GM23248 (cell line): ENCODE measurements at regions not wholly inside any gene's neighbourhood (a gene's known extent, or its start where the extent isn't known, plus 50 kb on each side); places are given as distances from the start of the nearest gene placed in this dataset.

ENCODE experiments used
- DNase-seq: peaks from one replicate; pipeline ENCODE4 v3.0.0-alpha.2; 2015
- H2AFZ ChIP-seq: fragments of 200-600 bp; sonication (generic); 2 replicates; pipeline ENCODE4 v1.6.1; 2016; ENCODE audit warnings: antibody characterized with exemption
- H3F3A ChIP-seq: fragments of 200-600 bp; sonication (generic); 2 replicates; pipeline ENCODE4 v1.6.1; 2016; ENCODE audit warnings: mild to moderate bottlenecking, antibody characterized with exemption, mixed run types; ENCODE audit not compliant: insufficient read depth
- H3K27ac ChIP-seq: fragments of 200-600 bp; sonication (generic); 2 replicates; pipeline ENCODE4 v1.5.1; 2016; ENCODE audit warnings: mild to moderate bottlenecking
- H3K27me3 ChIP-seq: fragments of 200-600 bp; sonication (generic); replicated peaks from 2 replicates; pipeline ENCODE4 v1.6.1; 2016; ENCODE audit warnings: mild to moderate bottlenecking; ENCODE audit not compliant: insufficient read depth
- H3K36me3 ChIP-seq: fragments of 200-600 bp; sonication (generic); 2 replicates; pipeline ENCODE4 v1.6.1; 2016; ENCODE audit warnings: low read depth, mild to moderate bottlenecking
- H3K4me1 ChIP-seq: fragments of 200-600 bp; sonication (generic); 2 replicates; pipeline ENCODE4 v1.6.1; 2016; ENCODE audit warnings: mild to moderate bottlenecking; ENCODE audit not compliant: insufficient read depth
- H3K4me2 ChIP-seq: fragments of 200-600 bp; sonication (generic); one replicate; pipeline ENCODE4 v1.6.1; 2016; ENCODE audit warnings: mild to moderate bottlenecking; ENCODE audit not compliant: unreplicated experiment
- H3K4me3 ChIP-seq: fragments of 200-600 bp; sonication (generic); 2 replicates; pipeline ENCODE4 v1.5.1; 2016; ENCODE audit warnings: mild to moderate bottlenecking
- H3K79me2 ChIP-seq: fragments of 200-600 bp; sonication (generic); 2 replicates; pipeline ENCODE4 v1.6.1; 2016; ENCODE audit warnings: mild to moderate bottlenecking; ENCODE audit not compliant: insufficient read depth
- H3K9ac ChIP-seq: fragments of 200-600 bp; sonication (generic); 2 replicates; pipeline ENCODE4 v1.6.1; 2016; ENCODE audit warnings: mild to moderate bottlenecking
- H3K9me2 ChIP-seq: fragments of 200-600 bp; sonication (generic); 2 replicates; pipeline ENCODE4 v1.6.1; 2016; ENCODE audit warnings: mixed run types, mild to moderate bottlenecking, moderate library complexity; ENCODE audit not compliant: insufficient read depth
- H3K9me3 ChIP-seq: fragments of 200-600 bp; sonication (generic); one replicate; pipeline ENCODE4 v1.6.1; 2017; ENCODE audit warnings: low read depth
- H4K20me1 ChIP-seq: fragments of 200-600 bp; sonication (generic); 2 replicates; pipeline ENCODE4 v1.6.0; 2016; ENCODE audit not compliant: insufficient read depth
- EZH2 ChIP-seq: fragments of 200-600 bp; sonication (generic); IDR thresholded peaks from 2 replicates; pipeline ENCODE4 v1.6.1; 2018; ENCODE audit warnings: antibody characterized with exemption, mild to moderate bottlenecking; ENCODE audit not compliant: insufficient read depth, poor library complexity, severe bottlenecking
- EZH2phosphoT487 ChIP-seq: fragments of 200-600 bp; sonication (generic); IDR thresholded peaks from 2 replicates; pipeline ENCODE4 v1.6.1; 2018; ENCODE audit warnings: antibody characterized with exemption, moderate library complexity, mild to moderate bottlenecking, low read depth; ENCODE audit not compliant: insufficient read depth
- WGBS, 2 experiments: methylation state at CpG; one replicate each; pipeline ENCODE4 v1.1.6; 2015 to 2017; ENCODE audit warnings: low lambda C conversion rate in 2 of 2, low coverage in 1 of 2; ENCODE audit errors: missing lambda C conversion rate in 2 of 2; 5-methylcytosine and 5-hydroxymethylcytosine counted together
- in situ Hi-C: fragments of 300-500 bp; cut with MboI; formaldehyde crosslinking; loops from 2 replicates; pipeline ENCODE4 v1.15.0; 2020

GRCh38 chr9:113764572-113764971 lies 111.5 kb upstream of the ZNF618 start:
- Histone ChIP-seq H3K4me3 (no peak overlapping the region), H3K9ac (no peak overlapping the region), H3K79me2 (no peaks in the 10 kb centered on the region), H2AFZ (no peak overlapping the region), H3K27me3 (peaks cover 78% of the 10 kb centered on the region), H3K36me3 (no peaks in the 10 kb centered on the region), H3K4me1 (no peaks in the 10 kb centered on the region), H3K27ac (no peak overlapping the region), H3K9me2 (no peaks in the 10 kb centered on the region), H3K9me3 (no peaks in the 10 kb centered on the region), H3K4me2 (no peak overlapping the region), H3F3A (no peaks in the 10 kb centered on the region), H4K20me1 (no peaks in the 10 kb centered on the region)
- in situ Hi-C loops = no loop called here
- no peak for DNase-seq
- 40 to 68% methylated on average over 1 of the region's 1 CpG for WGBS, 2 experiments
- TF ChIP-seq EZH2 (no peak), EZH2phosphoT487 (no peak)

DNA sequence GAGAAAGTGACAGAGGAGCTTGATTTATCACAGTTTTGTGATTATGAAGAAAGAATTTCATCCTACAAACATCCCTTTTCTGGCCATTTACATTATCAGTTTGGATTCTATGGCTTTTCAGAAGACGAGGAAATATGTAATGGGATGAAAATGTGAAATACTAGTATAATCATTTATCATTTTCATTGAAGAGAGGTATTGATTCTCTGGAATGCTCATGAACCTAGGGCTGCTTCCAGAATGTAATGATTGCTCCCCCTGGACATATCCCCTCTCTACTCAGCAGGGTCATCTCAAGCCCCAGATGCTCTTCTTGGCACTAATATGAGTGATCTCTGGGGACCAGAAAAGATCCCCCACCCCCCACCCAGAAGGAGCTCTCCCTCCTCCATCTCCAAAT lies 106.7 kb upstream of the ZNF618 start:
- Histone ChIP-seq H3K27ac (no peak overlapping the region), H4K20me1 (no peaks in the 10 kb centered on the region), H3K9me2 (no peaks in the 10 kb centered on the region), H3K4me2 (no peak overlapping the region), H3K36me3 (no peaks in the 10 kb centered on the region), H3K27me3 (peaks cover 76% of the 10 kb centered on the region), H3F3A (peaks cover 13% of the 10 kb centered on the region; the same call in 1 of the 2 replicates), H3K9me3 (no peaks in the 10 kb centered on the region), H3K79me2 (no peaks in the 10 kb centered on the region), H3K4me1 (no peaks in the 10 kb centered on the region), H2AFZ (no peak overlapping the region), H3K9ac (no peak overlapping the region), H3K4me3 (no peak overlapping the region)
- TF ChIP-seq EZH2 (no peak), EZH2phosphoT487 (no peak)
- in situ Hi-C loops = no loop called here
- no peak for DNase-seq
- 14 to 15% methylated on average over 1 of the region's 1 CpG for WGBS, 2 experiments

DNA sequence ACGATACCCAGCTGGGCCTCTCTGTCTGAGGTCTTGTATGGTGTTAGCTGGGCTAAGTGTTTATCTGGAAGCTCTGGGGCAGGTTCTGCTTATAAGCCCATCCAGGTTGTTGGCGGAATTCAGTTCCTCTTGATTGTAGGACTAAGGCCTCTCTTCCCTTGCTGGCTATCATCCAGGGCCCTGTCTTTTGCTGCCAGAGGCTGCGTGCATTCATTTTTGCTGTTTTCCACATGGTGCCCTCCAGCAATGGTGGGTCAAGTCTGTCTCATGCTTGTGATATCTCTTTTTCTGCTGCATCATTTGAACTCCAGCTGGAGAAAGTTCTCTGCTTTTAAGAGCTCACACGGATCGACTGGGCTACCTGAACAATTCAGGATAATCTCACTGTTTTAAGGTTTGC lies 105.7 kb upstream of the ZNF618 start:
- Histone ChIP-seq H3K36me3 (no peaks in the 10 kb centered on the region), H3K27ac (no peak overlapping the region), H3K27me3 (peaks cover 75% of the 10 kb centered on the region), H3K9me2 (no peaks in the 10 kb centered on the region), H3K4me1 (no peaks in the 10 kb centered on the region), H3K79me2 (no peaks in the 10 kb centered on the region), H3K9me3 (no peaks in the 10 kb centered on the region), H3F3A (peaks cover 13% of the 10 kb centered on the region; the same call in 1 of the 2 replicates), H3K9ac (no peak overlapping the region), H3K4me2 (no peak overlapping the region), H2AFZ (no peak overlapping the region), H4K20me1 (no peaks in the 10 kb centered on the region), H3K4me3 (no peak overlapping the region)
- TF ChIP-seq EZH2phosphoT487 (no peak), EZH2 (no peak)
- in situ Hi-C loops = no loop called here
- no peak for DNase-seq
- WGBS, 2 experiments = 78% methylated on average over 5 of the region's 5 CpGs

GRCh38 chr9:113771199-113771598 lies 104.9 kb upstream of the ZNF618 start:
- H3K9me2 ChIP-seq = no peaks in the 10 kb centered on the region
- WGBS, 2 experiments = 4 to 5% methylated on average over 4 of the region's 4 CpGs
- H3K4me2 ChIP-seq = no peak overlapping the region
- no peaks in the 10 kb centered on the region for H3K4me1 ChIP-seq
- H3K9me3 ChIP-seq = no peaks in the 10 kb centered on the region
- H2AFZ ChIP-seq = no peak overlapping the region
- H3K4me3 ChIP-seq = no peak overlapping the region
- no peak overlapping the region for H3K9ac ChIP-seq
- in situ Hi-C loops = no loop called here
- H3K27me3 ChIP-seq = peaks cover 74% of the 10 kb centered on the region
- no peaks in the 10 kb centered on the region for H4K20me1 ChIP-seq
- no peak for DNase-seq
- H3K27ac ChIP-seq = no peak overlapping the region
- no peaks in the 10 kb centered on the region for H3K79me2 ChIP-seq
- H3K36me3 ChIP-seq = no peaks in the 10 kb centered on the region
- H3F3A ChIP-seq = peaks cover 13% of the 10 kb centered on the region; the same call in 1 of the 2 replicates
- TF ChIP-seq EZH2phosphoT487 = no peak
- no peak for TF ChIP-seq EZH2
